HepG2 (cell line): ENCODE measurements at regions not wholly inside any gene's neighbourhood (a gene's known extent, or its start where the extent isn't known, plus 50 kb on each side); places are given as distances from the start of the nearest gene placed in this dataset.

ENCODE experiments used
- ATAC-seq: fragments of 200-7000 bp; cut with Tn5 transposase; 3 replicates; pipeline ENCODE4 v1.9.1; 2020; ENCODE audit warnings: mild to moderate bottlenecking, moderate library complexity
- BruUV-seq: library from RNA; stranded (reverse); fragments of 400-500 nt; replicated peaks from 2 replicates; lab custom pipeline; 2021; lab: Mats Ljungman, UMichigan
- CTCF ChIA-PET: fragments of 300-600 bp; formaldehyde crosslinking; extraction: SDS; loops from one replicate; lab custom pipeline; 2021; ENCODE audit warnings: low total read pairs, inconsistent platforms, low intra/inter-chr PET ratio; lab: Yijun Ruan, JAX
- POLR2A ChIA-PET: fragments of 350-600 bp; sonication (Branson Sonifier 250); formaldehyde crosslinking; loops from one replicate; lab custom pipeline; 2020; ENCODE audit warnings: antibody characterized with exemption, inconsistent platforms; lab: Yijun Ruan, JAX
- DNase-seq: peaks from one replicate; pipeline ENCODE4 v3.0.0-alpha.2; 2015; ENCODE audit warnings: low spot score
- FAIRE-seq: peaks from 3 replicates; lab custom pipeline; 2011; peaks lifted over from hg19 to GRCh38; lab: Jason Lieb, UNC
- H2AFZ ChIP-seq: one replicate; pipeline ENCODE4 v1.6.1; 2011; ENCODE audit warnings: low read length, inconsistent platforms
- H3K27ac ChIP-seq: fragments of 300-600 bp; 3 replicates; pipeline ENCODE4 v1.8.0; 2011; ENCODE audit warnings: mixed run types, mild to moderate bottlenecking, mixed read lengths, low read length, inconsistent platforms; ENCODE audit not compliant: insufficient read depth; ENCODE audit errors: extremely low read length
- H3K27me3 ChIP-seq, 2 experiments: fragments of 200-600 bp in 1 of 2; 2 replicates in 1 of 2; 3 replicates in 1 of 2; pipeline versions ENCODE4 v1.6.0 to v1.8.0; 2011; ENCODE audit warnings: low read length in 2 of 2, mild to moderate bottlenecking in 2 of 2, moderate library complexity in 2 of 2, inconsistent platforms in 1 of 2; ENCODE audit not compliant: insufficient read depth in 2 of 2, control insufficient read depth in 1 of 2
- H3K36me3 ChIP-seq, 2 experiments: fragments of 200-600 bp in 1 of 2; replicated peaks in 1 of 2; 2 replicates in 1 of 2; 3 replicates in 1 of 2; pipeline versions ENCODE4 v1.5.1 to v1.8.0; 2011; ENCODE audit warnings: low read length in 2 of 2, inconsistent platforms in 1 of 2; ENCODE audit not compliant: insufficient read depth in 2 of 2, control insufficient read depth in 1 of 2
- H3K4me1 ChIP-seq: 2 replicates; pipeline ENCODE4 v1.5.1; 2012; ENCODE audit warnings: low read length, inconsistent platforms; ENCODE audit not compliant: insufficient read depth
- H3K4me2 ChIP-seq: 2 replicates; pipeline ENCODE4 v1.6.0; 2011; ENCODE audit warnings: low read depth, low read length, inconsistent platforms
- H3K4me3 ChIP-seq, 3 experiments: fragments of 200-600 bp in 1 of 3; sonication (generic), shearing (Covaris generic) in 1 of 3; replicated peaks in 1 of 3; 2 replicates each; pipeline ENCODE4 v1.5.1; 2011 to 2016; ENCODE audit warnings: low read length in 3 of 3, inconsistent platforms in 2 of 3, low read depth in 2 of 3, mild to moderate bottlenecking in 2 of 3, control low read depth in 1 of 3, mixed read lengths in 1 of 3; ENCODE audit not compliant: insufficient read depth in 1 of 3
- H3K79me2 ChIP-seq: one replicate; pipeline ENCODE4 v1.6.1; 2011; ENCODE audit warnings: low read length, inconsistent platforms; ENCODE audit not compliant: insufficient read depth
- H3K9ac ChIP-seq: 2 replicates; pipeline ENCODE4 v1.6.0; 2011; ENCODE audit warnings: mild to moderate bottlenecking, low read depth, low read length, inconsistent platforms; ENCODE audit not compliant: insufficient read depth
- H3K9me3 ChIP-seq: 2 replicates; pipeline ENCODE4 v1.5.1; 2012; ENCODE audit warnings: mild to moderate bottlenecking, low read length
- H4K20me1 ChIP-seq: 2 replicates; pipeline ENCODE4 v1.6.0; 2011; ENCODE audit warnings: inconsistent platforms, mild to moderate bottlenecking, low read length, moderate library complexity; ENCODE audit not compliant: insufficient read depth
- GTF3A ChIP-seq: sonication (generic); formaldehyde crosslinking; conservative IDR thresholded peaks from 2 replicates; pipeline ENCODE4 v1.4.0; 2020; ENCODE audit warnings: mild to moderate bottlenecking, missing genetic modification reagents
- HMG20B ChIP-seq: conservative IDR thresholded peaks from 2 replicates; pipeline ENCODE4 v1.6.1; 2016; ENCODE audit warnings: missing genetic modification reagents, missing compliant biosample characterization
- HNF4A ChIP-seq: sonication (generic); formaldehyde crosslinking; IDR thresholded peaks from 2 replicates; pipeline ENCODE4 v1.4.0; 2020; ENCODE audit warnings: missing genetic modification reagents
- NFE2L2 ChIP-seq: fragments of 150-350 bp; IDR thresholded peaks from 2 replicates; pipeline ENCODE4 v1.6.1; 2014; ENCODE audit warnings: low read length
- RNF2 ChIP-seq: fragments of 450-650 bp; conservative IDR thresholded peaks from 2 replicates; pipeline ENCODE4 v1.6.1; 2016; ENCODE audit warnings: low read depth
- SPEN ChIP-seq: sonication (generic); formaldehyde crosslinking; IDR thresholded peaks from 2 replicates; pipeline ENCODE4 v1.5.1; 2020; ENCODE audit warnings: low read depth, mild to moderate bottlenecking, missing genetic modification reagents
- SRY ChIP-seq: sonication (generic); formaldehyde crosslinking; IDR thresholded peaks from 2 replicates; pipeline ENCODE4 v1.8.0; 2022; ENCODE audit warnings: mild to moderate bottlenecking, missing genetic modification reagents
- ZBTB7B ChIP-seq: sonication (generic); formaldehyde crosslinking; IDR thresholded peaks from 2 replicates; pipeline ENCODE4 v1.4.0; 2020; ENCODE audit warnings: missing genetic modification reagents
- ZBTB8A ChIP-seq: sonication (generic); formaldehyde crosslinking; IDR thresholded peaks from 2 replicates; pipeline ENCODE4 v1.4.0; 2020; ENCODE audit warnings: mild to moderate bottlenecking, low read depth, missing genetic modification reagents, borderline replicate concordance
- ZNF446 ChIP-seq: sonication (generic); formaldehyde crosslinking; IDR thresholded peaks from 2 replicates; pipeline ENCODE4 v1.5.0; 2020; ENCODE audit warnings: mild to moderate bottlenecking, missing genetic modification reagents
- WGBS: methylation state at CpG from one replicate; pipeline ENCODE4 v1.1.6; 2017; ENCODE audit warnings: low lambda C conversion rate; 5-methylcytosine and 5-hydroxymethylcytosine counted together
- in situ Hi-C: cut with HindIII; loops from 2 replicates; pipeline ENCODE4 v1.10.0; 2017; ENCODE audit warnings: low pct_unique_long_range_greater_than_20kb; ENCODE audit not compliant: extremely low pct_ligation_motif_present
- intact Hi-C: fragments of 100-400 bp; cut with micrococcal nuclease; formaldehyde crosslinking; loops from one replicate; pipeline ENCODE4 v1.10.0; 2022; ENCODE audit not compliant: unreplicated experiment
- TF ChIP-seq, protein P1 (sequence below): sonication (generic); formaldehyde crosslinking; IDR thresholded peaks from 2 replicates; pipeline ENCODE4 v1.5.1; 2020; ENCODE audit warnings: mild to moderate bottlenecking, missing genetic modification reagents

DNA sequence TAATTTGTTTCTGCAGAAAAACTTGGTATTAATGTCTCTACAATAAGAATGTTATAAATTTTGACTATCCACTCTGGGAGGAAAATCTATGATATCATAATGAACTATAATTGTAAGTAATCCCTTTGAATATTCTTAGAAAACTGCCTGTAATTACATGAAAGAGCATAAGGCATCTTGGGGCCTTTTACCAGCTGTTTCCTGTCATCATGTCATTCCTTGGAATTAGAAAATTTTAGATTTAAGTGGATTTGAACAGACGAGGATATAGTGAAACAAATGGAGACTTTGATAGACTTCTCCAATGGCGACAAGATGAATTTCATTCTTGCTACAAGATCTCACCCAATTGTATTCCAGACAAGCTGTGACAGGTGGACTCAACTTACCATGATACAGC is 423.4 kb upstream of the FLRT2 start (continued):
- TF ChIP-seq, protein P1, sequence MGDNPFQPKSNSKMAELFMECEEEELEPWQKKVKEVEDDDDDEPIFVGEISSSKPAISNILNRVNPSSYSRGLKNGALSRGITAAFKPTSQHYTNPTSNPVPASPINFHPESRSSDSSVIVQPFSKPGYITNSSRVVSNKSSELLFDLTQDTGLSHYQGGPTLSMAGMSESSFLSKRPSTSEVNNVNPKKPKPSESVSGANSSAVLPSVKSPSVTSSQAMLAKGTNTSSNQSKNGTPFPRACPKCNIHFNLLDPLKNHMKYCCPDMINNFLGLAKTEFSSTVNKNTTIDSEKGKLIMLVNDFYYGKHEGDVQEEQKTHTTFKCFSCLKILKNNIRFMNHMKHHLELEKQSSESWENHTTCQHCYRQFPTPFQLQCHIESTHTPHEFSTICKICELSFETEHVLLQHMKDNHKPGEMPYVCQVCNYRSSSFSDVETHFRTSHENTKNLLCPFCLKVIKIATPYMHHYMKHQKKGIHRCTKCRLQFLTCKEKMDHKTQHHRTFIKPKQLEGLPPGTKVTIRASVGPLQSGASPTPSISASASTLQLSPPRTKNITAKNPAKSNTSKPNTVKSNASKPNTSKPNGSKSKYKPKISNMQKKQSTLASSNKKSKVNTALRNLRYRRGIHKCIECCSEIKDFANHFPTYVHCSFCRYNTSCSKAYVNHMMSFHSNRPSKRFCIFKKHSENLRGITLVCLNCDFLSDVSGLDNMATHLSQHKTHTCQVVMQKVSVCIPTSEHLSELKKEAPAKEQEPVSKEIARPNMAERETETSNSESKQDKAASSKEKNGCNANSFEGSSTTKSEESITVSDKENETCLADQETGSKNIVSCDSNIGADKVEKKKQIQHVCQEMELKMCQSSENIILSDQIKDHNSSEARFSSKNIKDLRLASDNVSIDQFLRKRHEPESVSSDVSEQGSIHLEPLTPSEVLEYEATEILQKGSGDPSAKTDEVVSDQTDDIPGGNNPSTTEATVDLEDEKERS (CRISPR knock-in tag) = no peak
- no peak for TF ChIP-seq ZBTB7B (CRISPR knock-in tag)
- no peak for TF ChIP-seq RNF2
- TF ChIP-seq ZBTB8A (CRISPR knock-in tag) = no peak
- no peak for TF ChIP-seq SRY (CRISPR knock-in tag)

DNA sequence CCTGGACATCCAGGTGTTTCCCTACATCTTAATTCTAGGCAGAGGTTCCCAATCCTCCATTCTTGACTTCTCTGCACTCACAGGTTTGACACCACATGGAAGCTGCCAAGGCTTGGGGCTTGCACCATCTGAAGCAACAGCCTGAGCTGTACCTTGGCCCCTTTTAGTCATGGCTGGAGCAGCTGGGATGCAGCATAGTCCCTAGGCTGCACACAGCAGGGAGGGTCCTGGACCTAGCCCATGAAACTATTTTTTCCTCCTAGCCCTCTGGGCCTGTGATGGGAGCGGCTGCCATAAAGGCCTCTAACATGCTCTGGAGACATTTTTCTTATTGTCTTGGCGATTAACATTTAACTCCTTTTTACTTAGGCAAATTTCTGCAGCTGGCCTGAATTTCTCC is 417.2 kb upstream of the FLRT2 start:
- intact Hi-C loops (no loop called here), in situ Hi-C loops (no loop called here)
- Histone ChIP-seq H3K9ac (no peak overlapping the region), H3K4me2 (no peak overlapping the region), H3K4me1 (no peaks in the 10 kb centered on the region), H3K36me3 (no peaks in the 10 kb centered on the region), H3K9me3 (peaks cover 97% of the 10 kb centered on the region), H3K4me3 (no peak overlapping the region), H4K20me1 (no peaks in the 10 kb centered on the region), H3K79me2 (no peaks in the 10 kb centered on the region), H2AFZ (no peak overlapping the region), H3K27me3 (no peaks in the 10 kb centered on the region), H3K27ac (no peak overlapping the region)
- CTCF ChIA-PET = no interaction called here
- POLR2A ChIA-PET = no interaction called here
- no peak for FAIRE-seq
- WGBS = 5% methylated on average over 2 of the region's 2 CpGs
- no peak for ATAC-seq
- BruUV-seq = no TSS peak
- no peak for DNase-seq
- TF ChIP-seq GTF3A (CRISPR knock-in tag) (no peak), SPEN (no peak), HMG20B (CRISPR knock-in tag) (no peak), NFE2L2 (no peak), ZNF446 (no peak), HNF4A (CRISPR knock-in tag) (no peak)
